ENCODE measurements at regions not wholly inside any gene's neighbourhood (a gene's known extent, or its start where the extent isn't known, plus 50 kb on each side); places are given as distances from the start of the nearest gene placed in this dataset.

DNA sequence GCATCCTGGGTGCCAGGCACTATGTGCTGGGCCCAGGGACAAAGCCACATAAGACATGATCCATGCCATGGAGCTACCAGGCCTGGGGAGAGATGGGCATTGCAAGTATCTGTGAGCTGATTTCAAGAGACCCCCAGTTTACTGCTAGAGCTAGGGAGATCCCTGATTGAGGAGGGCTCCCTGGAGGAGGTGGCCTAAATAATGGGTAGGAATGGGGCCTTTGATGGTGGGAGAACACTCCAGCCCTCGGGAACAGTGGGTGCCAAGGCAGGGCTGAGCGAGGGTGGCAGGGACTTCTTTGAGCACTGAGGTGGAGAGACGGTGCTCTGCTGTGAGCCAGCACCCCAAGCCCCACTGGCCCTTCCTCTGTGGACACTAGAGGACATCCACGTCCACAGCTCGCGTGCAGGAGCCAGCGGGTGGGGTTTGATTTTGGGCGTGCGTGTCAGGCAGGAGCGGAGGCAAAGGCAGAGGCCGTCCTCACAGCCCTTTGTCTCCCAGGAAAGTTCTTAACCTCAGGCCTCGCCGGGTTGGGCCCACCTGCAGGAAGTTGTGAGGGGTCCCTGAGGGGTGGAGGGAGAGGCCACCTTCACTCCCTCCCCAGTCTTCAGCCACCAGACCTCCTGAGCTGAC, 52.9 kb upstream of the PPARA start:
- H3K9ac ChIP-seq, result 0 out of 2 replicates have a peak overlapping the region, but pooled peaks have one; percentile 2
- H3K79me2 ChIP-seq (ENCODE audit: insufficient read depth), result peaks cover 93% of the 10 kb centered on the region
- H3K9me2 ChIP-seq, result no peaks in the 10 kb centered on the region
- H3F3A ChIP-seq (replicated peaks; ENCODE audit: insufficient read depth), result peaks cover 74% of the 10 kb centered on the region
- peaks cover 97% of the 10 kb centered on the region for H4K20me1 ChIP-seq (ENCODE audit: insufficient read depth)
- no peak overlapping the region for H2AFZ ChIP-seq (ENCODE audit: low read depth)
- CTCF ChIA-PET, result interaction anchor here (1.3 to 1.6 kb wide), 4 partner anchors 10 to 103 kb away, joined by 3 to 5 read pairs (median 4); no protein-coding TSS in a partner anchor
- no peak overlapping the region for H3K4me3 ChIP-seq (ENCODE audit: low read depth in 2 of 2, low read length in 1 of 2)
- peaks cover 15 to 88% of the 10 kb centered on the region in 2 experiments for H3K4me1 ChIP-seq (ENCODE audit: control insufficient read depth in 1 of 2, insufficient read depth in 2 of 2, low read depth in 1 of 2, low read length in 1 of 2)
- 91% methylated on average over 12 of the region's 13 CpGs for WGBS (ENCODE audit: low lambda C conversion rate)
- DNase-seq, result no peak
- TF ChIP-seq REST (IDR thresholded peaks at IDR 0.05; ENCODE audit: low read depth, low read length) (no peak), MEF2A (IDR thresholded peaks at IDR 0.05; ENCODE audit: borderline replicate concordance, low read depth) (no peak), YY1 (IDR thresholded peaks at IDR 0.05; ENCODE audit: low read depth) (no peak), RCOR1 (IDR thresholded peaks at IDR 0.05; ENCODE audit: low read length) (no peak), ELF1 (IDR thresholded peaks at IDR 0.05) (no peak), FOSL2 (IDR thresholded peaks at IDR 0.05; ENCODE audit: borderline replicate concordance, low read depth) (no peak)
- TF ChIP-seq, protein P1, sequence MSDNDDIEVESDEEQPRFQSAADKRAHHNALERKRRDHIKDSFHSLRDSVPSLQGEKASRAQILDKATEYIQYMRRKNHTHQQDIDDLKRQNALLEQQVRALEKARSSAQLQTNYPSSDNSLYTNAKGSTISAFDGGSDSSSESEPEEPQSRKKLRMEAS (IDR thresholded peaks at IDR 0.05; ENCODE audit: low read depth), result no peak
- H3K27ac ChIP-seq (ENCODE audit: low read depth in 2 of 2, low read length in 1 of 2), result peak overlapping the region; percentile 60 to 89
- POLR2A ChIA-PET, result no interaction called here
- no peaks in the 10 kb centered on the region for H3K27me3 ChIP-seq (ENCODE audit: insufficient read depth)
- H3K9me3 ChIP-seq, result no peaks in the 10 kb centered on the region
- no peak overlapping the region for H3K4me2 ChIP-seq
- peaks cover 58 to 84% of the 10 kb centered on the region in 2 experiments for H3K36me3 ChIP-seq (replicated peaks in 1 of 2; ENCODE audit: control insufficient read depth in 1 of 2, insufficient read depth in 2 of 2, low read length in 1 of 2)

DNA sequence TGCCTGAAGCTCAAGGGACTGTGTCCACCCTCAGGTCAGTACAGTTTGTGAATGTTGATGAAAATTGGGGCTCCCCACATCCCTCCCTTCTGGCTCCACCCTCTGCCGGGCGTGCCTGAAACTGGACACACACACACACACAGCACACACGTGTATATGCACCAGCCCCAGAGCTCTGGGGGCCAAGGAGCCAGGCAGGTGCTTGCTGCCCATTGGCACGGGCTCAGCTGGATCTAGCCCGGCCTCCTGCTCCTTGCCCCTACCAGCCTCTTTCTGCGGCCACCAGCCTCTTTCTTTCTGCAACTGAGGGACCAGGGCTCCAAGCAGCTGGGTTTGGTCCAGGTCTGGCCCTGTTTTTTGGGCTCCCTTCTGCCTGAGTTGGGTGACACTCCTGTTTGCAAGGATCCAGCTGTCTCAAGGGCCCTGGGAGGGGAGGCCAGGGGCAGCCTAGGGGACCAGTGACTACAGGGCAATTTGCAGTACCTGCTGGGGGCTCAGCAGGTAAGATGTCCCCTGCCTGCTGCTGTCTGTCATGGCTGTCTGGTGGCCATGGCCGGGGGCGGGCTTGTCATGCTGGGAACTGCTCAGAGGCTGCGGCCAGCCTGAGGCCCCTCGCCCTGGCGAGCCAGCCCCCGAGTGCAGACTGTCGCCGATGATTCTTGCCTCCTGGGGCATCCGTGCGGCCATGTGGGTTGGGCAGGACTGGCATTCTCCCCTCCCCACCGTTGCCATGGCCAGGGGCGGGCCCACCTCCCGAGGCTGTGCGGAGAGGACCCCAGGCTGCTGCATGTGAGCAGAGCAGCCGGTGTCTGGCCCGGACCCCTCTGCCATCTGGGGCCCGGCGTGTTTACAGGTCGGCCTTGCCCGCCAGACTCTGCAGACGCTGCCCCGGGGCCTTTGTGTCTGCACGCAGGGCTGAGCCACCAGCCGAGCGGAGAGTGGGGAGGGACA, 51.5 kb upstream of the PPARA start:
- H3K4me3 ChIP-seq (ENCODE audit: low read depth in 2 of 2, low read length in 1 of 2), result no peak overlapping the region
- H3F3A ChIP-seq (replicated peaks; ENCODE audit: insufficient read depth), result peaks cover 78% of the 10 kb centered on the region
- peaks cover 60 to 84% of the 10 kb centered on the region in 2 experiments for H3K36me3 ChIP-seq (replicated peaks in 1 of 2; ENCODE audit: control insufficient read depth in 1 of 2, insufficient read depth in 2 of 2, low read length in 1 of 2)
- ChIA-PET CTCF (interaction anchor here (0.8 to 1.5 kb wide), 8 partner anchors 10 to 104 kb away, joined by 3 to 5 read pairs (median 3); no protein-coding TSS in a partner anchor), POLR2A (interaction anchor here (0.7 to 0.9 kb wide), 2 partner anchors 10 to 23 kb away, joined by 3 to 4 read pairs; no protein-coding TSS in a partner anchor)
- H3K9ac ChIP-seq, result no peak overlapping the region
- peaks cover 93% of the 10 kb centered on the region for H3K79me2 ChIP-seq (ENCODE audit: insufficient read depth)
- H4K20me1 ChIP-seq (ENCODE audit: insufficient read depth), result peaks cover 97% of the 10 kb centered on the region
- H3K9me2 ChIP-seq, result no peaks in the 10 kb centered on the region
- peak overlapping the region; percentile 60 to 89 for H3K27ac ChIP-seq (ENCODE audit: low read depth in 2 of 2, low read length in 1 of 2)
- peak; percentile 79 for DNase-seq
- no peak overlapping the region for H2AFZ ChIP-seq (ENCODE audit: low read depth)
- peaks cover 11 to 88% of the 10 kb centered on the region in 2 experiments for H3K4me1 ChIP-seq (ENCODE audit: control insufficient read depth in 1 of 2, insufficient read depth in 2 of 2, low read depth in 1 of 2, low read length in 1 of 2)
- H3K4me2 ChIP-seq, result no peak overlapping the region
- TF ChIP-seq FOSL2 (IDR thresholded peaks at IDR 0.05; ENCODE audit: borderline replicate concordance, low read depth) (no peak), SIN3A (IDR thresholded peaks at IDR 0.05; ENCODE audit: borderline replicate concordance, low read depth, low read length) (no peak), MXI1 (IDR thresholded peaks at IDR 0.05; ENCODE audit: low read depth, low read length) (peak; percentile 48; the same call in 1 of the 2 replicates), YY1 (IDR thresholded peaks at IDR 0.05; ENCODE audit: low read depth) (no peak), POLR2AphosphoS5 (IDR thresholded peaks at IDR 0.05; ENCODE audit: low read depth, low read length) (peak; percentile 12; the same call in 1 of the 2 replicates), FOXJ3 (CRISPR knock-in tag; IDR thresholded peaks at IDR 0.05) (peak; percentile 78), CHD2 (IDR thresholded peaks at IDR 0.05; ENCODE audit: low read length, partially characterized antibody) (peak; percentile 12), IRF3 (IDR thresholded peaks at IDR 0.05; ENCODE audit: low read depth, low read length) (no peak)
- H3K27me3 ChIP-seq (ENCODE audit: insufficient read depth), result no peaks in the 10 kb centered on the region
- H3K9me3 ChIP-seq, result no peaks in the 10 kb centered on the region
- WGBS (ENCODE audit: low lambda C conversion rate), result 65% methylated on average over 23 of the region's 31 CpGs
